GM23338 (cell line): ENCODE measurements at regions not wholly inside any gene's neighbourhood (a gene's known extent, or its start where the extent isn't known, plus 50 kb on each side); places are given as distances from the start of the nearest gene placed in this dataset.

ENCODE experiments used
- ATAC-seq: fragments of 200-7000 bp; cut with Tn5 transposase; 3 replicates; pipeline ENCODE4 v1.9.1; 2020
- DNase-seq: peaks from one replicate; pipeline ENCODE4 v3.0.0-alpha.2; 2015; ENCODE audit warnings: low spot score
- H2AFZ ChIP-seq: fragments of 200-600 bp; sonication (generic); 2 replicates; pipeline ENCODE4 v1.8.0; 2016; ENCODE audit warnings: antibody characterized with exemption, mild to moderate bottlenecking, moderate library complexity
- H3F3A ChIP-seq: fragments of 200-600 bp; sonication (generic); replicated peaks from 2 replicates; pipeline ENCODE4 v1.8.0; 2017; ENCODE audit warnings: antibody characterized with exemption, mixed run types, low read depth
- H3K27ac ChIP-seq: fragments of 200-600 bp; sonication (generic); 2 replicates; pipeline ENCODE4 v1.6.1; 2016; ENCODE audit warnings: low read depth
- H3K27me3 ChIP-seq: fragments of 200-600 bp; sonication (generic); 2 replicates; pipeline ENCODE4 v1.8.0; 2016; ENCODE audit warnings: mild to moderate bottlenecking, mixed run types, moderate library complexity; ENCODE audit not compliant: insufficient read depth
- H3K36me3 ChIP-seq: fragments of 200-600 bp; sonication (generic); 2 replicates; pipeline ENCODE4 v1.8.0; 2016; ENCODE audit warnings: mild to moderate bottlenecking; ENCODE audit not compliant: insufficient read depth
- H3K4me1 ChIP-seq: fragments of 200-600 bp; sonication (generic); 2 replicates; pipeline ENCODE4 v1.8.0; 2016; ENCODE audit warnings: mild to moderate bottlenecking, moderate library complexity; ENCODE audit not compliant: insufficient read depth
- H3K4me2 ChIP-seq: fragments of 200-600 bp; sonication (generic); 2 replicates; pipeline ENCODE4 v1.7.1; 2017; ENCODE audit warnings: mixed run types
- H3K4me3 ChIP-seq: fragments of 200-600 bp; sonication (generic); 2 replicates; pipeline ENCODE4 v1.6.1; 2016; ENCODE audit warnings: mixed run types
- H3K79me2 ChIP-seq: fragments of 200-600 bp; sonication (generic); replicated peaks from 2 replicates; pipeline ENCODE4 v1.8.0; 2017; ENCODE audit warnings: mild to moderate bottlenecking; ENCODE audit not compliant: insufficient read depth
- H3K9me2 ChIP-seq: fragments of 200-600 bp; sonication (generic); 2 replicates; pipeline ENCODE4 v1.8.0; 2017; ENCODE audit not compliant: insufficient read depth
- H4K20me1 ChIP-seq: fragments of 200-600 bp; sonication (generic); replicated peaks from 2 replicates; pipeline ENCODE4 v1.8.0; 2017; ENCODE audit warnings: mild to moderate bottlenecking; ENCODE audit not compliant: insufficient read depth
- H3K27ac Mint-ChIP-seq: 2 replicates; pipeline ENCODE4 v1.8.0; 2020; ENCODE audit warnings: inconsistent platforms, mild to moderate bottlenecking, moderate library complexity, mixed read lengths
- H3K27me3 Mint-ChIP-seq: 3 replicates; pipeline ENCODE4 v1.8.0; 2022; ENCODE audit warnings: low read depth, mild to moderate bottlenecking, moderate library complexity, mixed read lengths, inconsistent platforms; ENCODE audit not compliant: insufficient read depth, poor library complexity
- H3K36me3 Mint-ChIP-seq: 3 replicates; pipeline ENCODE4 v1.8.0; 2021; ENCODE audit warnings: low read depth, mild to moderate bottlenecking, inconsistent platforms, moderate library complexity, mixed read lengths
- H3K4me1 Mint-ChIP-seq: 3 replicates; pipeline ENCODE4 v1.8.0; 2020; ENCODE audit warnings: mild to moderate bottlenecking, inconsistent platforms, mixed read lengths
- H3K4me3 Mint-ChIP-seq: 3 replicates; pipeline ENCODE4 v1.8.0; 2021; ENCODE audit warnings: moderate library complexity, mild to moderate bottlenecking, inconsistent platforms, mixed read lengths
- H3K9me3 Mint-ChIP-seq: 3 replicates; pipeline ENCODE4 v1.8.0; 2020; ENCODE audit warnings: moderate library complexity, mild to moderate bottlenecking, inconsistent platforms, mixed read lengths
- CREB1 ChIP-seq: fragments of 250-450 bp; sonication (Bioruptor Pico); IDR thresholded peaks from 2 replicates; pipeline ENCODE4 v1.5.0; 2020; ENCODE audit warnings: low read depth, mild to moderate bottlenecking, moderate library complexity
- EZH2 ChIP-seq: fragments of 200-600 bp; sonication (generic); IDR thresholded peaks from one replicate; pipeline ENCODE4 v1.8.0; 2017; ENCODE audit warnings: antibody characterized with exemption, mild to moderate bottlenecking, low read depth; ENCODE audit not compliant: unreplicated experiment
- EZH2phosphoT487 ChIP-seq: fragments of 200-600 bp; sonication (generic); IDR thresholded peaks from one replicate; pipeline ENCODE4 v1.8.1; 2018; ENCODE audit warnings: antibody characterized with exemption; ENCODE audit not compliant: unreplicated experiment
- JUNB ChIP-seq: IDR thresholded peaks from one replicate; pipeline ENCODE4 v1.6.1; 2016; ENCODE audit warnings: antibody characterized with exemption; ENCODE audit not compliant: unreplicated experiment
- POLR2AphosphoS5 ChIP-seq: IDR thresholded peaks from 2 replicates; pipeline ENCODE4 v1.6.1; 2016; ENCODE audit warnings: antibody characterized with exemption, low read depth
- REST ChIP-seq: IDR thresholded peaks from one replicate; pipeline ENCODE4 v1.6.1; 2018; ENCODE audit warnings: antibody characterized with exemption; ENCODE audit not compliant: unreplicated experiment
- STAT1 ChIP-seq: IDR thresholded peaks from one replicate; pipeline ENCODE4 v1.6.1; 2016; ENCODE audit warnings: antibody characterized with exemption; ENCODE audit not compliant: unreplicated experiment
- ZNF114 ChIP-seq: fragments of 250-450 bp; sonication (Bioruptor Pico); IDR thresholded peaks from 2 replicates; pipeline ENCODE4 v1.5.0; 2020; ENCODE audit warnings: mild to moderate bottlenecking, moderate library complexity
- ZNF331 ChIP-seq: fragments of 250-450 bp; sonication (Bioruptor Pico); IDR thresholded peaks from 2 replicates; pipeline ENCODE4 v1.5.0; 2020; ENCODE audit warnings: low read depth, mild to moderate bottlenecking, moderate library complexity
- TF ChIP-seq, protein P1 (sequence below): fragments of 250-450 bp; sonication (Bioruptor Pico); IDR thresholded peaks from 2 replicates; pipeline ENCODE4 v1.5.0; 2020; ENCODE audit warnings: mild to moderate bottlenecking, moderate library complexity
- TF ChIP-seq, protein P2 (sequence below), 2 experiments: fragments of 200-600 bp in 1 of 2; sonication (generic) in 1 of 2; conservative IDR thresholded peaks; 2 replicates each; pipeline versions ENCODE4 v1.5.1 to v1.6.1; 2016 to 2017; ENCODE audit warnings: antibody characterized with exemption in 2 of 2, low read depth in 2 of 2, mild to moderate bottlenecking in 2 of 2, moderate library complexity in 1 of 2

GRCh38 chr3:135564696-135565095 lies 400.8 kb upstream of the PPP2R3A start (continued):
- TF ChIP-seq CREB1 (CRISPR knock-in tag) (no peak), EZH2phosphoT487 (no peak), POLR2AphosphoS5 (no peak), STAT1 (no peak), REST (no peak)

DNA sequence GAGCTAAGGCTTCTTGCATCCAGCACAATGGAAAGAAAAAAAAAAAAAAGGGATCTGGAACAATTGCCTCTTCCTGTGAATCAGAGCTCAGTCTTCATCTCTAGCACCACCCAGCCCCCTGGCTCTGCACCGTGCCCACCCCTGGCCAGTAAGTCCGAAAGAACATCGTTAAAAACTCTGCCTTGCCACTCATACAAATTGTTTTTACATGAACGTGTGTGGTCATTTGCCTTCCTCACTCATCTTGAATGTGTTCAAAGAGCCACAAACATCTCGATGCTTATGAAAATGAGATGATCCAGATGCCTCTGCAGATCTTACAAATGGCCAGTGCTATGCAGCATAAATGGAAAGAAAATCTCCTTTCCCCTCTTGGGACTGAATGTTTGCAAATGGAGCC lies 400.0 kb upstream of the PPP2R3A start:
- no peak overlapping the region for H3K4me2 ChIP-seq
- no peak overlapping the region for H2AFZ ChIP-seq
- H3K27me3 ChIP-seq, result no peaks in the 10 kb centered on the region
- H3K4me1 Mint-ChIP-seq, result no peaks in the 10 kb centered on the region; the same call in 2 of the 3 replicates
- no peak for ATAC-seq
- no peak overlapping the region for H3K4me3 ChIP-seq
- no peaks in the 10 kb centered on the region; the same call in 1 of the 2 replicates for H3K4me1 ChIP-seq
- H3K4me3 Mint-ChIP-seq, result no peak overlapping the region
- no peaks in the 10 kb centered on the region for H4K20me1 ChIP-seq
- peaks cover 28% of the 10 kb centered on the region; the same call in 1 of the 2 replicates for H3K9me2 ChIP-seq
- no peaks in the 10 kb centered on the region for H3K36me3 Mint-ChIP-seq
- DNase-seq, result no peak
- H3K36me3 ChIP-seq, result no peaks in the 10 kb centered on the region
- H3K27me3 Mint-ChIP-seq, result peaks cover 6% of the 10 kb centered on the region
- no peaks in the 10 kb centered on the region for H3F3A ChIP-seq
- no peaks in the 10 kb centered on the region; the same call in 2 of the 3 replicates for H3K9me3 Mint-ChIP-seq
- H3K27ac Mint-ChIP-seq, result no peak overlapping the region
- H3K27ac ChIP-seq, result no peak overlapping the region
- no peaks in the 10 kb centered on the region for H3K79me2 ChIP-seq
- no peak for TF ChIP-seq ZNF114 (CRISPR knock-in tag)
- TF ChIP-seq, protein P1, sequence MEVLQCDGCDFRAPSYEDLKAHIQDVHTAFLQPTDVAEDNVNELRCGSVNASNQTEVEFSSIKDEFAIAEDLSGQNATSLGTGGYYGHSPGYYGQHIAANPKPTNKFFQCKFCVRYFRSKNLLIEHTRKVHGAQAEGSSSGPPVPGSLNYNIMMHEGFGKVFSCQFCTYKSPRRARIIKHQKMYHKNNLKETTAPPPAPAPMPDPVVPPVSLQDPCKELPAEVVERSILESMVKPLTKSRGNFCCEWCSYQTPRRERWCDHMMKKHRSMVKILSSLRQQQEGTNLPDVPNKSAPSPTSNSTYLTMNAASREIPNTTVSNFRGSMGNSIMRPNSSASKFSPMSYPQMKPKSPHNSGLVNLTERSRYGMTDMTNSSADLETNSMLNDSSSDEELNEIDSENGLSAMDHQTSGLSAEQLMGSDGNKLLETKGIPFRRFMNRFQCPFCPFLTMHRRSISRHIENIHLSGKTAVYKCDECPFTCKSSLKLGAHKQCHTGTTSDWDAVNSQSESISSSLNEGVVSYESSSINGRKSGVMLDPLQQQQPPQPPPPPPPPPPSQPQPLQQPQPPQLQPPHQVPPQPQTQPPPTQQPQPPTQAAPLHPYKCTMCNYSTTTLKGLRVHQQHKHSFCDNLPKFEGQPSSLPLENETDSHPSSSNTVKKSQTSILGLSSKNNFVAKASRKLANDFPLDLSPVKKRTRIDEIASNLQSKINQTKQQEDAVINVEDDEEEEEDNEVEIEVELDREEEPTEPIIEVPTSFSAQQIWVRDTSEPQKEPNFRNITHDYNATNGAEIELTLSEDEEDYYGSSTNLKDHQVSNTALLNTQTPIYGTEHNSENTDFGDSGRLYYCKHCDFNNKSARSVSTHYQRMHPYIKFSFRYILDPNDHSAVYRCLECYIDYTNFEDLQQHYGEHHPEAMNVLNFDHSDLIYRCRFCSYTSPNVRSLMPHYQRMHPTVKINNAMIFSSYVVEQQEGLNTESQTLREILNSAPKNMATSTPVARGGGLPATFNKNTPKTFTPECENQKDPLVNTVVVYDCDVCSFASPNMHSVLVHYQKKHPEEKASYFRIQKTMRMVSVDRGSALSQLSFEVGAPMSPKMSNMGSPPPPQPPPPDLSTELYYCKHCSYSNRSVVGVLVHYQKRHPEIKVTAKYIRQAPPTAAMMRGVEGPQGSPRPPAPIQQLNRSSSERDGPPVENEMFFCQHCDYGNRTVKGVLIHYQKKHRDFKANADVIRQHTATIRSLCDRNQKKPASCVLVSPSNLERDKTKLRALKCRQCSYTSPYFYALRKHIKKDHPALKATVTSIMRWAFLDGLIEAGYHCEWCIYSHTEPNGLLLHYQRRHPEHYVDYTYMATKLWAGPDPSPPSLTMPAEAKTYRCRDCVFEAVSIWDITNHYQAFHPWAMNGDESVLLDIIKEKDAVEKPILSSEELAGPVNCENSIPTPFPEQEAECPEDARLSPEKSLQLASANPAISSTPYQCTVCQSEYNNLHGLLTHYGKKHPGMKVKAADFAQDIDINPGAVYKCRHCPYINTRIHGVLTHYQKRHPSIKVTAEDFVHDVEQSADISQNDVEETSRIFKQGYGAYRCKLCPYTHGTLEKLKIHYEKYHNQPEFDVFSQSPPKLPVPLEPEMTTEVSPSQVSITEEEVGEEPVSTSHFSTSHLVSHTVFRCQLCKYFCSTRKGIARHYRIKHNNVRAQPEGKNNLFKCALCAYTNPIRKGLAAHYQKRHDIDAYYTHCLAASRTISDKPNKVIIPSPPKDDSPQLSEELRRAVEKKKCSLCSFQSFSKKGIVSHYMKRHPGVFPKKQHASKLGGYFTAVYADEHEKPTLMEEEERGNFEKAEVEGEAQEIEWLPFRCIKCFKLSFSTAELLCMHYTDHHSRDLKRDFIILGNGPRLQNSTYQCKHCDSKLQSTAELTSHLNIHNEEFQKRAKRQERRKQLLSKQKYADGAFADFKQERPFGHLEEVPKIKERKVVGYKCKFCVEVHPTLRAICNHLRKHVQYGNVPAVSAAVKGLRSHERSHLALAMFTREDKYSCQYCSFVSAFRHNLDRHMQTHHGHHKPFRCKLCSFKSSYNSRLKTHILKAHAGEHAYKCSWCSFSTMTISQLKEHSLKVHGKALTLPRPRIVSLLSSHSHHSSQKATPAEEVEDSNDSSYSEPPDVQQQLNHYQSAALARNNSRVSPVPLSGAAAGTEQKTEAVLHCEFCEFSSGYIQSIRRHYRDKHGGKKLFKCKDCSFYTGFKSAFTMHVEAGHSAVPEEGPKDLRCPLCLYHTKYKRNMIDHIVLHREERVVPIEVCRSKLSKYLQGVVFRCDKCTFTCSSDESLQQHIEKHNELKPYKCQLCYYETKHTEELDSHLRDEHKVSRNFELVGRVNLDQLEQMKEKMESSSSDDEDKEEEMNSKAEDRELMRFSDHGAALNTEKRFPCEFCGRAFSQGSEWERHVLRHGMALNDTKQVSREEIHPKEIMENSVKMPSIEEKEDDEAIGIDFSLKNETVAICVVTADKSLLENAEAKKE (CRISPR knock-in tag), result no peak
- no peak for TF ChIP-seq POLR2AphosphoS5
- TF ChIP-seq, protein P2, sequence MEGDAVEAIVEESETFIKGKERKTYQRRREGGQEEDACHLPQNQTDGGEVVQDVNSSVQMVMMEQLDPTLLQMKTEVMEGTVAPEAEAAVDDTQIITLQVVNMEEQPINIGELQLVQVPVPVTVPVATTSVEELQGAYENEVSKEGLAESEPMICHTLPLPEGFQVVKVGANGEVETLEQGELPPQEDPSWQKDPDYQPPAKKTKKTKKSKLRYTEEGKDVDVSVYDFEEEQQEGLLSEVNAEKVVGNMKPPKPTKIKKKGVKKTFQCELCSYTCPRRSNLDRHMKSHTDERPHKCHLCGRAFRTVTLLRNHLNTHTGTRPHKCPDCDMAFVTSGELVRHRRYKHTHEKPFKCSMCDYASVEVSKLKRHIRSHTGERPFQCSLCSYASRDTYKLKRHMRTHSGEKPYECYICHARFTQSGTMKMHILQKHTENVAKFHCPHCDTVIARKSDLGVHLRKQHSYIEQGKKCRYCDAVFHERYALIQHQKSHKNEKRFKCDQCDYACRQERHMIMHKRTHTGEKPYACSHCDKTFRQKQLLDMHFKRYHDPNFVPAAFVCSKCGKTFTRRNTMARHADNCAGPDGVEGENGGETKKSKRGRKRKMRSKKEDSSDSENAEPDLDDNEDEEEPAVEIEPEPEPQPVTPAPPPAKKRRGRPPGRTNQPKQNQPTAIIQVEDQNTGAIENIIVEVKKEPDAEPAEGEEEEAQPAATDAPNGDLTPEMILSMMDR (conservative IDR thresholded peaks at IDR 0.05; ENCODE audit: low read depth in 2 of 2), result no peak
- no peak for TF ChIP-seq EZH2
- TF ChIP-seq ZNF331 (CRISPR knock-in tag), result no peak
- no peak for TF ChIP-seq JUNB
- no peak for TF ChIP-seq CREB1 (CRISPR knock-in tag)
